MM.1S (cell line): ENCODE measurements at regions not wholly inside any gene's neighbourhood (a gene's known extent, or its start where the extent isn't known, plus 50 kb on each side); places are given as distances from the start of the nearest gene placed in this dataset.

Experiments used
- DNase-seq: peaks from one replicate; pipeline ENCODE4 v3.0.0-alpha.2; 2015
- H2AFZ ChIP-seq: fragments of 300-600 bp; sonication (generic); 2 replicates; pipeline ENCODE4 v1.6.0; 2016; ENCODE audit warnings: antibody characterized with exemption, low read length
- H3F3A ChIP-seq: fragments of 300-600 bp; sonication (generic); 2 replicates; pipeline ENCODE4 v1.6.1; 2016; ENCODE audit warnings: mild to moderate bottlenecking, antibody characterized with exemption, low read length, moderate library complexity, mixed read lengths; ENCODE audit not compliant: insufficient read depth
- H3K27ac ChIP-seq: fragments of 300-600 bp; sonication (generic); 2 replicates; pipeline ENCODE4 v1.5.1; 2016; ENCODE audit warnings: mild to moderate bottlenecking, low read length
- H3K27me3 ChIP-seq: fragments of 300-600 bp; sonication (generic); replicated peaks from 2 replicates; pipeline ENCODE4 v1.6.0; 2016; ENCODE audit warnings: low read length; ENCODE audit not compliant: insufficient read depth
- H3K36me3 ChIP-seq: fragments of 300-600 bp; sonication (generic); replicated peaks from 2 replicates; pipeline ENCODE4 v1.6.1; 2016; ENCODE audit warnings: mild to moderate bottlenecking, low read length, mixed read lengths; ENCODE audit not compliant: insufficient read depth
- H3K4me1 ChIP-seq: fragments of 300-600 bp; sonication (generic); 2 replicates; pipeline ENCODE4 v1.6.1; 2016; ENCODE audit warnings: low read length, mixed read lengths
- H3K4me2 ChIP-seq: fragments of 300-600 bp; sonication (generic); 2 replicates; pipeline ENCODE4 v1.6.0; 2016; ENCODE audit warnings: low read depth, low read length
- H3K4me3 ChIP-seq: fragments of 300-600 bp; sonication (generic); 2 replicates; pipeline ENCODE4 v1.5.1; 2016; ENCODE audit warnings: low read length, mixed read lengths
- H3K79me2 ChIP-seq: fragments of 300-600 bp; sonication (generic); 2 replicates; pipeline ENCODE4 v1.6.1; 2016; ENCODE audit warnings: mixed run types, low read length, mixed read lengths
- H3K9ac ChIP-seq: fragments of 300-600 bp; sonication (generic); 2 replicates; pipeline ENCODE4 v1.6.1; 2016; ENCODE audit warnings: low read length, mixed read lengths
- H3K9me2 ChIP-seq: fragments of 300-600 bp; sonication (generic); replicated peaks from 2 replicates; pipeline ENCODE4 v1.6.1; 2016; ENCODE audit warnings: mild to moderate bottlenecking, low read length, mixed read lengths; ENCODE audit not compliant: insufficient read depth
- H3K9me3 ChIP-seq: fragments of 300-600 bp; sonication (generic); replicated peaks from 2 replicates; pipeline ENCODE4 v1.6.1; 2016; ENCODE audit warnings: mild to moderate bottlenecking, low read length, mixed read lengths; ENCODE audit not compliant: insufficient read depth
- H4K20me1 ChIP-seq: fragments of 300-600 bp; sonication (generic); 2 replicates; pipeline ENCODE4 v1.6.1; 2016; ENCODE audit warnings: mild to moderate bottlenecking, low read length, moderate library complexity, mixed read lengths; ENCODE audit not compliant: insufficient read depth
- CTCF ChIP-seq: fragments of 300-600 bp; sonication (generic); IDR thresholded peaks from 2 replicates; pipeline ENCODE4 v1.5.1; 2016; ENCODE audit warnings: antibody characterized with exemption, low read length, mixed read lengths
- EZH2 ChIP-seq: fragments of 300-600 bp; sonication (generic); optimal IDR thresholded peaks from 2 replicates; pipeline ENCODE3; 2017; ENCODE audit warnings: low read depth, mild to moderate bottlenecking, antibody characterized with exemption, low read length, mixed read lengths
- EZH2phosphoT487 ChIP-seq: fragments of 300-600 bp; sonication (generic); IDR thresholded peaks from 2 replicates; pipeline ENCODE4 v1.6.1; 2018; ENCODE audit warnings: antibody characterized with exemption, low read length

- Histone ChIP-seq H3K27ac (peak overlapping the region; percentile 30; the same call in 1 of the 2 replicates), H3K9ac (no peak overlapping the region), H3K4me3 (no peak overlapping the region), H2AFZ (no peak overlapping the region), H3K9me2 (no peaks in the 10 kb centered on the region), H3K36me3 (no peaks in the 10 kb centered on the region), H3K79me2 (peaks cover 67% of the 10 kb centered on the region), H4K20me1 (no peaks in the 10 kb centered on the region), H3K27me3 (no peaks in the 10 kb centered on the region), H3F3A (no peaks in the 10 kb centered on the region; the same call in 1 of the 2 replicates), H3K4me2 (peak overlapping the region; percentile 41), H3K9me3 (no peaks in the 10 kb centered on the region), H3K4me1 (peaks cover 12% of the 10 kb centered on the region)
- TF ChIP-seq EZH2 (no peak), EZH2phosphoT487 (no peak), CTCF (no peak)
- DNase-seq: peak; percentile 34
Measured at GRCh38 chr13:50106559-50106958, 91.3 kb downstream of the KCNRG start.

GRCh38 chr13:50107205-50107604 is 92.0 kb downstream of the KCNRG start:
- H3K9me3 ChIP-seq: no peaks in the 10 kb centered on the region
- H3K36me3 ChIP-seq: no peaks in the 10 kb centered on the region
- peak overlapping the region; percentile 41; the same call in 1 of the 2 replicates for H3K4me2 ChIP-seq
- no peaks in the 10 kb centered on the region; the same call in 1 of the 2 replicates for H3F3A ChIP-seq
- no peaks in the 10 kb centered on the region for H3K9me2 ChIP-seq
- H3K4me1 ChIP-seq: peaks cover 12% of the 10 kb centered on the region
- DNase-seq: no peak
- peak overlapping the region; percentile 30; the same call in 1 of the 2 replicates for H3K27ac ChIP-seq
- peaks cover 67% of the 10 kb centered on the region for H3K79me2 ChIP-seq
- no peak overlapping the region for H3K9ac ChIP-seq
- H3K27me3 ChIP-seq: no peaks in the 10 kb centered on the region
- no peak overlapping the region for H3K4me3 ChIP-seq
- H2AFZ ChIP-seq: no peak overlapping the region
- TF ChIP-seq EZH2phosphoT487: no peak
- no peak for TF ChIP-seq EZH2
- TF ChIP-seq CTCF: no peak
- no peaks in the 10 kb centered on the region for H4K20me1 ChIP-seq

- H3K4me3 ChIP-seq: no peak overlapping the region
- no peaks in the 10 kb centered on the region for H4K20me1 ChIP-seq
- H2AFZ ChIP-seq: no peak overlapping the region
- H3K27ac ChIP-seq: no peak overlapping the region
- no peak for DNase-seq
- no peaks in the 10 kb centered on the region for H3K4me1 ChIP-seq
- no peak overlapping the region for H3K9ac ChIP-seq
- peaks cover 67% of the 10 kb centered on the region for H3K79me2 ChIP-seq
- no peaks in the 10 kb centered on the region for H3K36me3 ChIP-seq
- no peak overlapping the region for H3K4me2 ChIP-seq
- H3F3A ChIP-seq: no peaks in the 10 kb centered on the region
- TF ChIP-seq CTCF (no peak), EZH2phosphoT487 (no peak), EZH2 (no peak)
- no peaks in the 10 kb centered on the region for H3K9me3 ChIP-seq
- H3K9me2 ChIP-seq: no peaks in the 10 kb centered on the region
- no peaks in the 10 kb centered on the region for H3K27me3 ChIP-seq
Measured at GRCh38 chr13:50114961-50115360, 99.7 kb downstream of the KCNRG start.
